Upper lobe of left lung (tissue), 6 donors: ENCODE measurements at regions not wholly inside any gene's neighbourhood (a gene's known extent, or its start where the extent isn't known, plus 50 kb on each side); places are given as distances from the start of the nearest gene placed in this dataset.

Experiments
- ATAC-seq, 2 donors: fragments of 200-7000 bp; cut with Tn5 transposase; one replicate each; pipeline ENCODE4 v1.9.1; 2022; ENCODE audit warnings: mild to moderate bottlenecking in 2 of 2, moderate library complexity in 2 of 2; ENCODE audit not compliant: low FRiP score in 2 of 2
- DNase-seq, 2 donors: peaks; one replicate each; pipeline ENCODE4 v3.0.0-alpha.2; 2019 to 2020
- H3K27ac ChIP-seq, 4 donors: fragments of 200-600 bp; sonication (generic); one replicate each; pipeline ENCODE4 v1.5.1; 2016 to 2019
- H3K27me3 ChIP-seq, 4 donors: fragments of 200-600 bp; sonication (generic); one replicate each; pipeline ENCODE4 v1.5.1; 2017 to 2019
- H3K36me3 ChIP-seq, 4 donors: fragments of 200-600 bp; sonication (generic); one replicate each; pipeline ENCODE4 v1.5.1; 2016 to 2019
- H3K4me1 ChIP-seq, 4 donors: fragments of 200-600 bp; sonication (generic); one replicate each; pipeline ENCODE4 v1.5.1; 2018 to 2019
- H3K4me3 ChIP-seq, 4 donors: fragments of 200-600 bp; sonication (generic); one replicate each; pipeline ENCODE4 v1.5.1; 2017 to 2019; ENCODE audit warnings: mild to moderate bottlenecking in 2 of 4, moderate library complexity in 1 of 4
- H3K9me3 ChIP-seq, 4 donors: fragments of 200-600 bp; sonication (generic); one replicate each; pipeline ENCODE4 v1.5.1; 2018 to 2019
- EP300 ChIP-seq, 4 donors: sonication (generic); formaldehyde crosslinking; IDR thresholded peaks; one replicate each; pipeline ENCODE4 v1.5.1; 2017; ENCODE audit warnings: antibody characterized with exemption in 4 of 4, control low read depth in 2 of 4
- POLR2A ChIP-seq, 4 donors: fragments of 450-650 bp; IDR thresholded peaks; one replicate each; pipeline ENCODE4 v1.5.1; 2016 to 2017; ENCODE audit warnings: antibody characterized with exemption in 4 of 4, mild to moderate bottlenecking in 2 of 4
- POLR2AphosphoS5 ChIP-seq, 2 donors: sonication (generic); formaldehyde crosslinking; IDR thresholded peaks; one replicate each; pipeline ENCODE4 v1.5.1; 2017; ENCODE audit warnings: antibody characterized with exemption in 2 of 2
- WGBS, 2 donors: methylation state at CpG; one replicate each; pipeline ENCODE4 v1.1.5; 2017 to 2018; 5-methylcytosine and 5-hydroxymethylcytosine counted together
- TF ChIP-seq, protein P1 (sequence below), 6 experiments: fragments of 450-650 bp in 4 of 6; fragments of 200-600 bp in 2 of 6; sonication (generic) in 2 of 6; IDR thresholded peaks; one replicate each; pipeline ENCODE4 v1.5.1; 2016 to 2019; ENCODE audit warnings: antibody characterized with exemption in 6 of 6
- donor health status: DM: no; HTN: no; CAD: no; lungs with moderate emphysema.
- donor health status: DM: no; HTN: yes; CAD: no; lungs with severe emphysema.

DNA sequence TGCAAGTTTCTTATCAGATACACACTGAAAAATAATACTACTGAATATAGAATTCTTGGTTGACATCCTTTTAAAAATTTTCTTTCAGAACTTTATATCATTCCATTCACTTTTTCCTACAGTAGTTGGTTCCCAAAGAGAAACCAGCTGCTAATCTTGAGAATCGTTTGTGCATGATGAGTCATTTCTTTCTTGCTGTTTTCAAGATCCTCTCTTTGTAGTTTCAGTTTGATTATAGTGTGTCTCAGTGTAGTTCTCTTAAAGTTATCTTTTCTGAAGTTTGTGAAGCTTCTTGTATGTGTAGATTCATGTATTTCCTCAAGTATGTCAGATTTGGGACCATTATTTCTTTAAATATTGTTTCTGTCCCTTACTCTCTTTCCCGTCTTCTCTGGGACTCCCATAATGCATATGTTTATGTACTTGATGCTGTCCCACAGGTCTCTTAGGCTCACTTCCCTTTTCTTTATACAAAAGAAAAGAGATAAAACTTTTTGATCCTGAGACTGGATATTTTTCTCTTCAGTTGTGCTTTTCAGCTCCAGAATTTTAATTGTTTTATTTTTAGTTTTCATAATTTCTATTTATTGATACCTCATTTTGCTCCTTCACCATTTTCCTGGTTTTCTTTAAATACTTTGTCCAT is 801.0 kb downstream of the TDRD15 start:
- WGBS, 2 donors = 74 to 76% methylated on average over 2 of the region's 2 CpGs
- TF ChIP-seq, protein P1, sequence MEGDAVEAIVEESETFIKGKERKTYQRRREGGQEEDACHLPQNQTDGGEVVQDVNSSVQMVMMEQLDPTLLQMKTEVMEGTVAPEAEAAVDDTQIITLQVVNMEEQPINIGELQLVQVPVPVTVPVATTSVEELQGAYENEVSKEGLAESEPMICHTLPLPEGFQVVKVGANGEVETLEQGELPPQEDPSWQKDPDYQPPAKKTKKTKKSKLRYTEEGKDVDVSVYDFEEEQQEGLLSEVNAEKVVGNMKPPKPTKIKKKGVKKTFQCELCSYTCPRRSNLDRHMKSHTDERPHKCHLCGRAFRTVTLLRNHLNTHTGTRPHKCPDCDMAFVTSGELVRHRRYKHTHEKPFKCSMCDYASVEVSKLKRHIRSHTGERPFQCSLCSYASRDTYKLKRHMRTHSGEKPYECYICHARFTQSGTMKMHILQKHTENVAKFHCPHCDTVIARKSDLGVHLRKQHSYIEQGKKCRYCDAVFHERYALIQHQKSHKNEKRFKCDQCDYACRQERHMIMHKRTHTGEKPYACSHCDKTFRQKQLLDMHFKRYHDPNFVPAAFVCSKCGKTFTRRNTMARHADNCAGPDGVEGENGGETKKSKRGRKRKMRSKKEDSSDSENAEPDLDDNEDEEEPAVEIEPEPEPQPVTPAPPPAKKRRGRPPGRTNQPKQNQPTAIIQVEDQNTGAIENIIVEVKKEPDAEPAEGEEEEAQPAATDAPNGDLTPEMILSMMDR (IDR thresholded peaks at IDR 0.05) = no peak
- TF ChIP-seq POLR2A (IDR thresholded peaks at IDR 0.05) (no peak), POLR2AphosphoS5 (IDR thresholded peaks at IDR 0.05) (no peak), EP300 (IDR thresholded peaks at IDR 0.05) (no peak)
- Histone ChIP-seq H3K27ac (no peak overlapping the region), H3K4me3 (no peak overlapping the region), H3K4me1 (no peaks in the 10 kb centered on the region), H3K27me3 (no peaks in the 10 kb centered on the region), H3K36me3 (no peaks in the 10 kb centered on the region), H3K9me3 (peaks cover 3 to 18% (median 8%) of the 10 kb centered on the region in 4 donors)
- no peak for ATAC-seq
- DNase-seq = no peak

DNA sequence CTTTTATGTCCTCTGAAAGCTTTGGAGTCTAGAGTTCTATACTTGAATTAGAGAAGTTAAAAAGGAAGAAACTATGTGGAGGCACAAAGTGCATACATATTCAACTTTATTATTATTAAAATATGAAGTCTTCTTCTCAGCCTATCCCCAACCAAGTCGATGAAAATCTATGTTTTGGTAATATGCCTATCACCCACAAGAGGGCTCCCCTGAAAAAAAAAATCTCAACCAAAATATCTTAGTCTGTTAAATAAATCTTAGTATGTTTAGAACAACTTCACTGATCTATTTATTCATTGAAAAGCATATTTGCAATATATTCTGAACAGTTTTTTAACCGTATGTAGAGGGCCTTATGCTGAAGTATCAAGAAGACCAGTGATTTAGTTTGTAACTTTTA is 804.5 kb downstream of the TDRD15 start:
- 77 to 79% methylated on average over 2 of the region's 2 CpGs for WGBS, 2 donors
- peaks cover 3 to 18% (median 8%) of the 10 kb centered on the region in 4 donors for H3K9me3 ChIP-seq
- TF ChIP-seq POLR2AphosphoS5 (IDR thresholded peaks at IDR 0.05) (no peak), EP300 (IDR thresholded peaks at IDR 0.05) (no peak), POLR2A (IDR thresholded peaks at IDR 0.05) (no peak)
- TF ChIP-seq, protein P1 (IDR thresholded peaks at IDR 0.05) = no peak
- H3K27me3 ChIP-seq = no peaks in the 10 kb centered on the region
- no peak overlapping the region for H3K4me3 ChIP-seq
- no peak for DNase-seq
- H3K4me1 ChIP-seq = no peaks in the 10 kb centered on the region
- no peak overlapping the region for H3K27ac ChIP-seq
- no peak for ATAC-seq
- no peaks in the 10 kb centered on the region for H3K36me3 ChIP-seq

DNA sequence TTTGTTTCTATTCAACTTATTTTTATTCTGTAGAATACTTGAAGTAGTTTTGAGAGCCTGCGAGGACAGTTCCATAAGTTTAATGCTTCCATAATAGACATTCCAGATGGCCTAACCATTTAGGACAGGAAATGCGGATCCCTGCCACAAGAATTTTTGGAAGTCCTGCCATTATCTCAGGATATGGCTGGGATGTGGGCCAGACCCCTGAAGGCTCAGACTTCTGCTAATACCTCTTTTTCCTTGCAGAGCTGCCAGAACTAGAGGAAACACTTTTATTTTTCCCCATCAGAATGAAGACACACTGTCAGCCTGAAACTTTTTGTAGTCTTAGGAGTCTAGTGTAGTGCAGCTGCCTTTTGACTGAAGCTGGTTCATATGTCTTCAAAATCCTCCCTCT is 806.5 kb downstream of the TDRD15 start:
- Histone ChIP-seq H3K4me3 (no peak overlapping the region), H3K4me1 (no peaks in the 10 kb centered on the region), H3K27ac (no peak overlapping the region), H3K9me3 (peaks cover 3 to 10% (median 8%) of the 10 kb centered on the region in 4 donors), H3K27me3 (no peaks in the 10 kb centered on the region), H3K36me3 (no peaks in the 10 kb centered on the region)
- TF ChIP-seq POLR2AphosphoS5 (IDR thresholded peaks at IDR 0.05) = no peak
- no peak for TF ChIP-seq POLR2A (IDR thresholded peaks at IDR 0.05)
- TF ChIP-seq, protein P1 (IDR thresholded peaks at IDR 0.05) = no peak
- TF ChIP-seq EP300 (IDR thresholded peaks at IDR 0.05) = no peak
- DNase-seq = no peak
- 68 to 81% methylated on average over 2 of the region's 2 CpGs for WGBS, 2 donors
- ATAC-seq = no peak

DNA sequence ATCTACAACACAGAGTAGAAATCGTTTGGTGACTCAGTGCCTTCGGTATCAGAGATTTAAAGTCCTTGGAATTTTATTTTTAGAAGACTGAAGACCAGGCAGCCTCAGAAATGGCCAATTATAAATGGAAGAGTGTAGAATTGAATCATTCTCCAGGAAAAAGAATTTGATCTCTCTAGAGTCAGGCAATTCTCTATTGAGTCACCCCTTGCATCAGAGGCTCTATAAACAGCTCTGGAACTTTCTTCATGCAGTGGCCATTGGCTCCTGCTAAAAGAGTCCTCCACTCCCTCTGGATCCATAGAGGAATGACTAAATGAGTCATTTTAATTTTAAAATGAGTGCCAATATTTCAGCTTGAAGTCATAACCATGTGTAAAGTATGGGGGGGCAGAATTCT is 816.2 kb downstream of the TDRD15 start:
- DNase-seq (no peak), ATAC-seq (peak in 1 of 2 donors; percentile 77)
- 70 to 83% methylated on average over 2 of the region's 2 CpGs for WGBS, 2 donors
- no peaks in the 10 kb centered on the region for H3K36me3 ChIP-seq
- TF ChIP-seq POLR2AphosphoS5 (IDR thresholded peaks at IDR 0.05) (no peak), POLR2A (IDR thresholded peaks at IDR 0.05) (no peak), EP300 (IDR thresholded peaks at IDR 0.05) (no peak)
- TF ChIP-seq, protein P1 (IDR thresholded peaks at IDR 0.05) = no peak
- no peak overlapping the region for H3K27ac ChIP-seq
- no peaks in the 10 kb centered on the region for H3K9me3 ChIP-seq
- H3K4me1 ChIP-seq = no peaks in the 10 kb centered on the region
- H3K27me3 ChIP-seq = no peaks in the 10 kb centered on the region
- no peak overlapping the region for H3K4me3 ChIP-seq

DNA sequence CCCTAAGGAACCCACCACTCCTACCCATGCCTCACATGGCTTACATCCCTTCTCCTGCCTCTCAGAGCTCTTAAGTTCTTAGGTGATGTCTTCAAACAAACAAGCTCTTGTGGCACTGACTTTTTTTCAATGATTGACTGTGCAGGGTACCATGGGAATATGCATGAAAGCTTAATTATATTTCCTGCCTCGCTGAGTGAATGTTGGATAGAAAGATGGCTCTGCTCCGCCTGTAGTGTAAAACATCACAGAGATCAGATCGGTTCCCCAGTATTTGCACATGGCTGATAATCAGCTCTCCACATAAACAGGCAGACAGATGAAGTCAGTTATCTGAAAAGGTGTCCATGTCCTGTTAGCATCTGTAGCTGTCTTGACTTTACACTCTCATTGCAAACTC is 820.8 kb downstream of the TDRD15 start:
- whole genome bisulfite sequencing, 2 donors = 59 to 70% methylated on average over 3 of the region's 3 CpGs
- H3K4me3 ChIP-seq = no peak overlapping the region
- no peak for TF ChIP-seq EP300 (IDR thresholded peaks at IDR 0.05)
- TF ChIP-seq, protein P1 (IDR thresholded peaks at IDR 0.05) = no peak
- TF ChIP-seq POLR2A (IDR thresholded peaks at IDR 0.05) = no peak
- no peak for TF ChIP-seq POLR2AphosphoS5 (IDR thresholded peaks at IDR 0.05)
- no peak overlapping the region for H3K27ac ChIP-seq
- DNase-seq (no peak), ATAC-seq (no peak)
- no peaks in the 10 kb centered on the region for H3K4me1 ChIP-seq
- H3K9me3 ChIP-seq = no peaks in the 10 kb centered on the region
- no peaks in the 10 kb centered on the region for H3K36me3 ChIP-seq
- H3K27me3 ChIP-seq = no peaks in the 10 kb centered on the region
